SU-DHL-6 (cell line): ENCODE measurements at regions not wholly inside any gene's neighbourhood (a gene's known extent, or its start where the extent isn't known, plus 50 kb on each side); places are given as distances from the start of the nearest gene placed in this dataset.

Source experiments
- EZH2phosphoT487 ChIP-seq: fragments of 200-600 bp; sonication (generic), shearing (Covaris generic); conservative IDR thresholded peaks from 2 replicates; pipeline ENCODE4 v1.6.1; 2018; ENCODE audit warnings: mild to moderate bottlenecking, antibody characterized with exemption, low read length, moderate library complexity, mixed read lengths
- TF ChIP-seq, protein P1 (sequence below): fragments of 200-600 bp; sonication (generic); IDR thresholded peaks from one replicate; pipeline ENCODE4 v1.5.1; 2017; ENCODE audit warnings: antibody characterized with exemption, mild to moderate bottlenecking, low read length, moderate library complexity; ENCODE audit not compliant: insufficient read depth, poor library complexity, severe bottlenecking

DNA sequence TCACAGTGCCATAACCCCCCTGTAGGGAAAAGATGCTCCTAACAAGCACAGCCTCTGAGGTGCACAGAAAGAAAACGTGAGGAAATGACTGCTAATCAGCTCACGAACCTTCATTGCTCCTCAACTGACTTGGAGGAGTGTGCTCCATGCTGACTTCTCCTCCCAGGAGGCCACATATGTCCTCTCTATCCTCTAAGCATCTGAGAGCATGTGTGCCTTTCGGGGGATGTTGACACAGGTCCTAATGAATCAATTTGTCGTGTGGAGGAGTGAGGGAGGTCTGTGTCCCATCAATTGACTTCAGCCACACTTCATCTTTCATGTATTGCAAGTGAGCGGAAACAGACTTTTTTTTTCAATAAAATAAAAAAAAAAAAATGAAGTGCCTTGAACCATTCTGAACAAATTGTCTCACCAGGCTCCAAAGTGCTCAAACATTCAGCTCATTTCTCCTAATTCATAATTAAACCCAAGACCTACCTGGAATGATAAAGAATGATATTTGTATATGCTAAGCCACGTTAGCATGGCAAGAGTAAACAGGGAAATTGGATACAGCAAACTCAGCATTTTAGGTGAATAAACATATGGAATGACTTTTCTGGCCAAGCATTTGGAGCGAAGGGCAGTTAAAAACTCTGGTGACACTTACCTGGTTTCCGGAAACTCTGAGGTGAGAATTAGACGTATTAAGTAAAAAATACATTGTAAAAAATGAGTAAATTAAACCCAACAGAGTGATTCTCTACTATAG, 317.6 kb upstream of the FAT3 start:
- TF ChIP-seq, protein P1, sequence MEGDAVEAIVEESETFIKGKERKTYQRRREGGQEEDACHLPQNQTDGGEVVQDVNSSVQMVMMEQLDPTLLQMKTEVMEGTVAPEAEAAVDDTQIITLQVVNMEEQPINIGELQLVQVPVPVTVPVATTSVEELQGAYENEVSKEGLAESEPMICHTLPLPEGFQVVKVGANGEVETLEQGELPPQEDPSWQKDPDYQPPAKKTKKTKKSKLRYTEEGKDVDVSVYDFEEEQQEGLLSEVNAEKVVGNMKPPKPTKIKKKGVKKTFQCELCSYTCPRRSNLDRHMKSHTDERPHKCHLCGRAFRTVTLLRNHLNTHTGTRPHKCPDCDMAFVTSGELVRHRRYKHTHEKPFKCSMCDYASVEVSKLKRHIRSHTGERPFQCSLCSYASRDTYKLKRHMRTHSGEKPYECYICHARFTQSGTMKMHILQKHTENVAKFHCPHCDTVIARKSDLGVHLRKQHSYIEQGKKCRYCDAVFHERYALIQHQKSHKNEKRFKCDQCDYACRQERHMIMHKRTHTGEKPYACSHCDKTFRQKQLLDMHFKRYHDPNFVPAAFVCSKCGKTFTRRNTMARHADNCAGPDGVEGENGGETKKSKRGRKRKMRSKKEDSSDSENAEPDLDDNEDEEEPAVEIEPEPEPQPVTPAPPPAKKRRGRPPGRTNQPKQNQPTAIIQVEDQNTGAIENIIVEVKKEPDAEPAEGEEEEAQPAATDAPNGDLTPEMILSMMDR: no peak
- no peak for TF ChIP-seq EZH2phosphoT487
